ENCODE measurements at regions not wholly inside any gene's neighbourhood (a gene's known extent, or its start where the extent isn't known, plus 50 kb on each side); places are given as distances from the start of the nearest gene placed in this dataset.

- no peak for DNase-seq
Measured at GRCh38 chr6:147759536-147759935, 251.0 kb downstream of the SAMD5 start.

GRCh38 chr6:147765541-147765940 lies 257.1 kb downstream of the SAMD5 start:
- no peak for DNase-seq

- DNase-seq: no peak
Measured at GRCh38 chr6:147768969-147769368, 260.5 kb downstream of the SAMD5 start.

- DNase-seq: no peak
Measured at GRCh38 chr6:147769496-147770087, 261.1 kb downstream of the SAMD5 start.

- DNase-seq: no peak
Measured at GRCh38 chr6:147770221-147770620, 261.7 kb downstream of the SAMD5 start.

- no peak for DNase-seq
Measured at GRCh38 chr6:147772724-147773123, 264.2 kb downstream of the SAMD5 start.

- no peak for DNase-seq
Measured at GRCh38 chr6:147774856-147775255, 266.4 kb downstream of the SAMD5 start.

- no peak for DNase-seq
Measured at GRCh38 chr6:147776631-147777213, 268.2 kb downstream of the SAMD5 start.

GRCh38 chr6:147779624-147780023 lies 271.1 kb downstream of the SAMD5 start:
- DNase-seq: no peak

- no peak for DNase-seq
Measured at GRCh38 chr6:147782302-147782701, 273.8 kb downstream of the SAMD5 start.

GRCh38 chr6:147784371-147784770 lies 275.9 kb downstream of the SAMD5 start:
- no peak for DNase-seq

GRCh38 chr6:147787417-147787816 lies 278.9 kb downstream of the SAMD5 start:
- DNase-seq: no peak

GRCh38 chr6:147789430-147789947 lies 281.0 kb downstream of the SAMD5 start:
- no peak for DNase-seq

- no peak for DNase-seq
Measured at GRCh38 chr6:147793871-147794643, 285.6 kb downstream of the SAMD5 start.

- DNase-seq: no peak
Measured at GRCh38 chr6:147802459-147802858, 294.0 kb downstream of the SAMD5 start.

- no peak for DNase-seq
Measured at GRCh38 chr6:147805155-147805554, 296.7 kb downstream of the SAMD5 start.

GRCh38 chr6:147806697-147807096 lies 298.2 kb downstream of the SAMD5 start:
- DNase-seq: no peak

GRCh38 chr6:147808640-147809039 lies 300.1 kb downstream of the SAMD5 start:
- DNase-seq: no peak

GRCh38 chr6:147811913-147812629 lies 303.6 kb downstream of the SAMD5 start:
- no peak for DNase-seq

GRCh38 chr6:147817042-147817689 lies 308.7 kb downstream of the SAMD5 start:
- DNase-seq: no peak

- DNase-seq: no peak
Measured at GRCh38 chr6:147820520-147820919, 312.0 kb downstream of the SAMD5 start.

GRCh38 chr6:147821295-147821897 lies 312.9 kb downstream of the SAMD5 start:
- DNase-seq: no peak
